HK-2 (cell line): ENCODE measurements at regions not wholly inside any gene's neighbourhood (a gene's known extent, or its start where the extent isn't known, plus 50 kb on each side); places are given as distances from the start of the nearest gene placed in this dataset.

Source experiments
- DNase-seq: peaks from one replicate; pipeline ENCODE4 v3.0.0-alpha.2; 2018; ENCODE audit not compliant: unreplicated experiment

- no peak for DNase-seq
These were observed 129.2 kb downstream of the UNC5CL start for GRCh38 chr6:40909811-40910210.

DNA sequence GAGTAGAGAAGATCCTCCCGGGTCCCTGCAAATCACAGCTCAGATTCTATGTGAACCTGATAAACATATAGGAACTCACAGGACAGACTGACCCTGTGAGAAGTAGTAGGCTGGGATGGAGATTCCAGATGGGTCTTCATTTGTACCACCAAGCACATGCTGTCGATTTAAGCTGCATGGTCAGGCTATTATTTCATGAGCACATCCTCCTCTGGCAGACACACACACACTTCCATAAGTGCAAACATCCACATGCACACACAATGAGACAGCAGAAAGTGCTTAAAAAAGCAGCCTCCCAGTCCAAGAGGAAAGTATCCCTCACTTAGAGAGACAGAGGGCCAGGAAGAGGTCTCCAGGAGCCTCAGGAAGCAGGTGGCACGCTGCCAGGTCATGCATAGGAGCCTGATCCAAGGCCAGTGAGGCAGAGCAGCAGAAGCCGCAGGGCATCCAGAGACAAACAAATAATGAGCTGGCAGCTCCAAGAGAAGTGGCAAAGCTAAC is 131.8 kb downstream of the UNC5CL start:
- DNase-seq, result peak; percentile 85

DNA sequence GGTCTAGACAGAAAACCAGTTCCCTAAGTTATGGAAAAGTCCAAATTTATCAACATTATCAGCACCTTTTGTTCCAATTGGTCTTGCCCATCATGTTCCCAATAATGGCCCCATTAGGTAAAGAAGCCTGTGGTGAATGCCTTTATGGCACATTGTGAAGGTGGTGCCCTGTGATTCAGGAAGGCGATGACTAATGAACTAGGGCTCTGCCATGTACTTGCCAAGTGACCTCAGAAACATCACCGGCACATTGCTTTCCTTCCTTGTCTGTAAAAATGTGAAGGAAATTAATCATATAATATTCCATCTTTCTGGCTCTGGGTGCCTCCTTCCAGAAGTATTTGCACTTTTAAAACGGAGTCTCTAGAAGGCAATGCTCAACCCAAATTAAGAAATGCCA is 132.3 kb downstream of the UNC5CL start:
- peak; percentile 21 for DNase-seq

GRCh38 chr6:40904583-40905194 is 134.3 kb downstream of the UNC5CL start:
- DNase-seq, result no peak

DNA sequence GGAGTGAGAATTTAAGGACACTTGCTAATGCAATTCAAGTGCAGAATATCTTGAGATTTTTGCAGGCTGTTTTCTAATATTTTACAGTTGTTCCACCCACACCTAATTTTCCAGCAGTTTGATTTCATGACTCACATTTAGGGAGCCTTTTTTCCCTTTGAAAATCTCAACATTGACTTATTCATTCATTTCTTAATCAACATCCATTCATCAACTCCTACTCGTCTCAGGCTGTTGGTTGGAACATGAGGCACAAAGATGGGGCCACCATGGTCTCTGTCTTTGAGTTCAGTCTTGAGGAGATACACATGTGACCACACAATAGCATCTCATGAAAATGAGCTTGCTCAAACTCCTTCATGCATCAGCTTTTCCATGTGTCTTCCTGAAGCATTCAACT is 135.6 kb downstream of the UNC5CL start:
- DNase-seq, result no peak

DNA sequence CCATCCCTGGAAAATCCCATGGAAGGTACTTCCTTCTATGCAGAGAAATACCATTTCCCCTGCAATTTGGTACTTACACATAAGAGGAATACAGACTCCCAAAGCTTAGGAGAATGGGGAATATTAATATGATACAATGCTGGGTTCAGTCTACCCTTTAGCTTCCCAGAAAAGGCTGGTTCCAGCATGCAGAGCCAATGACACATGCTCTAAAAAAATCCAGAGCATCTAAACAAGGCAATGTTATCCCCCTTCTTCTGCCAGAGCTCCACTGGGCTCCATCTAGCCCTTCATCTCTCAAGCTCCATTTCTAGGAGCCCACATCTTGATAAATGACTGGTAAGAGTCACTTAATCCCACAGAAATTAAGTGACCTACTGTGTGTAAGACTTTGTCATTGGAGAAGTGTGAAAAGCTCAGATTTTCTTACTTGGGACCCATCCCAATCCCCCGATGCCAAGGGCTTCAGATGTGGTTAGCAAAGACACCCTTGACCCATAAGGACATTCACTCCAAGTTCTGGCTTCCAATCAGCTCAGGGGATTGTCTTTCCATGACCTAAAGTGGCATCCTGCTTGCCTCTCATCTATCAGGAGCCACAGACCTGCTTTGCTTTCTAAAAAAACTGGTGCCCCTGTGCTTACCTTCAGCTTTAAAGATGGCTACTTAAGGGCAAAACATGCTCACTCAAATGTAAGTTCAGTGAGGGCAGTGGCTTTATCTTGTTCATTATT is 137.5 kb downstream of the UNC5CL start:
- no peak for DNase-seq

GRCh38 chr6:40900791-40901190 is 138.2 kb downstream of the UNC5CL start:
- DNase-seq, result no peak

DNA sequence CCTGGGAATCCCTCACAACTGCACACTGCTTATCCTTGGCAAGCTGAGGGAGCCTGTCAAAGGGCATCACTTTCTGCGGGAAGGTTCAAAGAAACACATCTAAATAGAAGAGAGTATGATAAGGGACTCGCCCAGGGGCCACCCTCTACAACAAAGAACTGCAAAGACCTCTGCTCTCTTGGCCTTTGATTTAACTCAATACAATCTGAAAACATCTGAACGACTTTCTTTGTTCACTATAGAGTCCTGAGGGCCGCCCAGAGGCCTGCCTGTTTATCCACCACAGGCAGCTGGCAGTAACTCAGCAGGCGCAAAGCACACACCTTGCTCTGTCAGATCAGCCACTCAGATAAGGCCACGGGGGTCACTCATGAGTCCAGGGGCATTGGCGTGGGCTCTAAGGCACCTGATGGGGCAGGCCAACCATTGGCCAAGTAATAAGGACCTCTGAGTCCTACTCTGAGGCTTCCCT is 139.3 kb downstream of the UNC5CL start:
- no peak for DNase-seq

- no peak for DNase-seq
These were observed 140.9 kb downstream of the UNC5CL start for GRCh38 chr6:40898073-40898472.

DNA sequence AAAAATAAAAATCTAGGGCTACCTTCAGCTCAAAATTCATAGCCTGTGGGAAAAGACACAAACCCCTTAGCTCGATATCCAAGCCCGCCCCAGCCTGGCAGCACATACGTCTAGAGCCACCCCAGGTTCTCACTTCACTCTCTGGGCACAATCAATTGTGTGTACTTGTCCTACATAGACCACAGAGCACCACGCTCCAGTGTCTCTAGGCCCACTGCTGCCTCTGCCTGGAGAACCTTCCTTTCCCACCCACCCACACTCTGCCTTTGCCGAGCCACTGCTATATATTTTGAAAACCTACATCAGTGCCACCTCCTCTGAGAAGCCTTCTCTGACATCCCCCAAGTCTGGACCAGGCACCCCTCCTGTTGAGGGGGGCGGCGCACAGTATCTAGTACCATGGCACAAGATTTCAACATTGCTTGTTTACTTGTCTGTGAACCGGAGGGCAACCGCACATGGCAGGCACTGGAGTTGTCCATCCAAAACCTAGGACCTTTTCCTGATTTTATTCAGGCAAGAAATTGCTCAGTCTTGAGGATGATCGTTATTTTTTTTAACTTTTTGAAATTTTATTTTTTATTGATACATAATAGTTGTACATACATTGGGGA is 141.5 kb downstream of the UNC5CL start:
- no peak for DNase-seq

- no peak for DNase-seq
These were observed 142.3 kb downstream of the UNC5CL start for GRCh38 chr6:40896696-40897095.

DNA sequence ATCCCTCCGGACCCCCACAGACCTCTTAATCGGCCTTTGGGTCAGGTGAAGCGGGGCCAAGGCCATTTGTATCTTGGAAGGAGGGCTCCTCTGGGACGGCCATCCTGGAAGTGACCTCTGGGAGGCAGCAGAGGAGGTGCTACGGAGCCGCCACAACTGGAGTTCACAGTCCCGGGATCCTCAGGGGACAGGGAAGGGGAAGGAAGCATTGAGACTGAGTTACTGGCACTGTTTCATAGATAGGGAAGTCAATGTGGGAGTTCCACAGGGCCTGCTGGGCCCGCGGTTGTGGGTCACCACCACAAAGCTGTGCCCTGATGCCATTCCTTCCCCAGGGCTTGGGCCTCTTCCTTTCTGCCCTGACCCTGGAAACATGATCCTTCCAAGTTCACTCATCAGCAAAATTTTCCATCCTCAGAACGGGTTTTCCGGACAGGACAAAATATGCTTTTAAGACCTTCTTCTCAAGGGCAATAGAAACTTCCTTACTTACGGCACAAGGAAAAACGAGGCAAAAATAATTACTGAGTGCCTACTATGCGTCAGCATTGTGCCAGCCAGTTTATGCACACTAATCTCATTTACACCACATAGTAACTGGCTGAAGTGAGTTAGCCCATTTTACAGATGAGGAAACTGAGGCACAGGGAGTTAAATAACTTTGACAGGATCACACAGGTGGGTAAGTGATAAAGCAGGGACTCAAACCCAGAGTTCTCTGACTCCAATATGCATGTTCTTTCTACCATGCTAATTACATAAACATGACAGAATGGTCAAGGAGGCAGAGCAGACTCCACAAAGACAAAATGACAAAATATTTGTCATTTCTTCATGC is 143.8 kb downstream of the UNC5CL start:
- peak; percentile 78 for DNase-seq

DNA sequence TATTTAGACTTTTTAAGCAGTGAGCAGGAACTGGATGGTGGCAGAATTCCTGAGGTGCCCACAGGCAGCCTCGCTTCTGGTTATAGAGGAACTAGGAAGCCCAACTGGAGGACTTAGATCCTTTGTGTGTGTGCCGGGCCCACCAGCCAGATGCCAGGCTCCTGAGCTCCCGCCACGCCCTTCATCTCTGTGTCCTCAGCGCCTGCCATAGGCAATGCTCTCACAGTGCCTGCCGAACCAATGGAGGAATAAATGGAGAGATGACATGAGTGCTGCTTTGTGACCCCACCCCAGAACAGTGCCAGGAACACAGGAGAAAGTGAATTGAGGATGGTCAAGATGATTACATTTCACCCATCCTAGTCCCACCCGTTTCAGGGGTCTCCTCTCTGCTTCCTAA is 146.0 kb downstream of the UNC5CL start:
- no peak for DNase-seq

GRCh38 chr6:40892223-40892622 is 146.8 kb downstream of the UNC5CL start:
- no peak for DNase-seq

- DNase-seq, result no peak
These were observed 147.3 kb downstream of the UNC5CL start for GRCh38 chr6:40891686-40892085.

DNA sequence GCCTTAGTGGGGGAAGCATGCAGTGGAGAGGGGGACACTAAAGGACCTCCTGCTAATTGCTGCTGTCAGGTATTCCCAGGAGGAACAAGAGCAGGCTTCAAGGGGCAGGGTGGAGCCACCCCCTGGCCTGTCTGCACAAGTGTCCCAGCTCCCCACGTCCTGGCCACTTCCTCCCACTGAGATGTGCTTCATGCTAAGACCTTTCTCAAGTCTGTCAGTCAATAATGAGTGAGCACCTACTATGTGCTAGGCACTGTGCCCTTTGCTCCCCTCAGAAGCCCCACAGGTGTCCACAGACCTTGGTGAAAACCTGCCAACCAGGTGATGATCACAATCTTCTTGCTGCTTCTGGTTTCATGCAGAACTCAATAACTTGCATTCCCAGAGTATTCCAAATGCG is 147.9 kb downstream of the UNC5CL start:
- no peak for DNase-seq

DNA sequence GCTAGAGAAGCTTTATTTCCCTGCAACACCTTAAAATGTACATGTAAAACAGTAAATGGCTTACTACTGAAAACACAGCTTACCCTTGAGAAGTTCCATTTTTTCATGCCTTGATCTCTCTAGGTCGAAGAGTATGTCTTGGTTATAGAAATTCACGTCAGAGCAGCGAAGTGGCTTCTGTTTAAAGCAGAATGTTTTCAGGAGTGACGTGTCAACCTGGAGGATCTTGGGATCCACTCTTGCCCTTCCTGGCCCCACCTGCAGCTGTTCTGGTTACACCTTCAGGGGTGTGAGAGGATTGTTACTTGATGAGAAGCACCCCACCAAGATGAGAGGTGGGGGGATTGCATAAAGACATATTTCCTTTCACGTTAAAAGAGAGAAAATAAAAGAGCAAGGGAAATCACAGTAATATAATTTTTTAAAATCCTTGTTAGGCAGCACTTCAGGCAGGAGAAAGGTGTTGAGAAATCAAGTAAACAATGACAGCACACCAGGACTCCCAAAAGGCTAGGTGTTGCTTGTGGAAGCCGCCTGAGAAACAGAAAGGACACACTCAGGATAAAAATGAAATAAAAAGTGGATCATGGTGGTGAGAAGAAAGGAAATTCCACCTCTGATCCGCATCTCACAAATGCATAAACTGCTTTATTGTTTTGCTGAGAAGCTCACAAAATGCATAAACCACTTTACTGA is 149.7 kb downstream of the UNC5CL start:
- DNase-seq, result no peak

DNA sequence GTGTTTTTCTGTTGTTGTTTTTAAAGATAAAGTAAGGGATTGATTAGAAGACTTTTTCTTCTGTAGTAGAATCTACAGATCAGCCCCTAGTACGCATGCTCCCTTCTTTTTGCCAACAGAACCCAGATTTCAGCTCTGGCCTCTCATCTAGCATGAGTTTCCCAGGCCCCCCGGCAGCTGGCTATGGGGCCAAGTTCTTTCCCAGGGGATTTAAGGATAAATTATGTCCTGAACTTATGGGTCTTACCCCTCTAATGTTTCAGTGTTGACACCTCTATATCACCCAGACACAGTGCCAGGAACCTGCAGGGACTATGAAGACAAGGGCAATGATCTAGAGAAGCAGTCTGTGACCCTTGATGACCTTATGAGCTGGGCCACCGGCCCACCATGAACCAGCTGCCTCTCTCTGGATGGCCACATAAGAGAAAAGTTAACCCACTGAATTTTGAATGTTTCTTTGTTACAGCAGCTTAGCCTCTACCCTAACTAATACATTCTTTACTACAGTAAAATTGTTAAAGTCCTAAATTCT is 150.5 kb downstream of the UNC5CL start:
- DNase-seq, result no peak

DNA sequence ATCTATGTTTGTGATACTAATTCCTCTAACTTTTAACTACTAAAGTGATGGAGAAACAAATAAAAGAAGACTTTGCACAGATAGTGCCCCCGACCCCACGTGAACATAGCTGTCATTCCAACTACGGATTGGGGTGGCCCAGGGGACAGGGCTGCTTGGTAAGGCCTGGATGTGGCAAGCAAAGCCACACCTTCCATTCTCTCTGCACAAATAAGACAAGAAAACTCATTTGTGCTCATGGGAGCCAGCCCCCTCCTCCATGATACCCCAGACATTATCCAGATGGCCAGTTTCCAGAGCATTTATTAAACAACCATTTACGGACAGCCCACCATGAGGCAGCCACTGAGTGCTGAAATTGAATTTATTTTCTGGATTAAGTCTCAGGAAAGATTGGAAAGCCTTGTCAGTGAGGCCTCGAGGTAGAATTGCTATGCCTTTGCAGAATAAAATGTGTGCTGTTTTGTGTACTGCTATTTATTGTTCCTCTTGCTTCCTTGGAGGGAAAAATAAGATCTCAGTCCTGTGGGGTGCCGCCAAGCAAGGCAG is 151.2 kb downstream of the UNC5CL start:
- no peak for DNase-seq

DNA sequence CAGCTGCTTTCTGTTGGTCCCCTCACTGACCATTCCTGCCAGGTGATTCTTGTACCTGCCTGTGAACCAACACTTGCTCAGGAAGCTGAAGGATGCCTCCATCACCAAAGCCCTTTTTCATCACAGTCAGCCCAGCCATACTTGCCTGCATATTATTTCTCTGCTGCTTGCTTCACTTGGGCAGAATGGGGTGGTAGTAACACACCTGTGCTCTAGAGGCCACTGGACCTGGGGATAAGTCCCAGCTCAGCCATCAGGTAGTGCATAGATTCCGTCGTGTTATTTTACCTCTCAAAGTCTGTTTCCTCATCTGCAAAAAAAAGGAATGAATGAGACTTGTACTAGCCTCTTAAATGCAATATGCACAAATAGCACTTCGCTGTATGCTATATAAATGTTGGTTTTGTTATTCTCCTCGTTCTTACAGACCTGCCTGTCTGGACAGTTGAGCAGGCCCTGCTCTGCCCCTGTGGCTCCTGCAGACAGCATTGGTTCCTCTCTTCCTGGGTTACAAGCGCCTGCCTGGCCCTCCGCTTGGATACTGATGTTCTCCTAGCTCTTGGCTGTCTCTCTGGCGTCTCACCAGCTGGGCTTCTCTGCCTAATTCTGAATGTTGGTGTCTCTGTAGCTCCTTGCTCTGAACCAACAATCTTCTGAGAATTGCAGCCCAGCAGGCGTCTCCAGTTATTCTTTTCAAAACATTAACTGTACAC is 151.8 kb downstream of the UNC5CL start:
- no peak for DNase-seq
